Sigmoid colon (tissue), 4 donors: ENCODE measurements at regions not wholly inside any gene's neighbourhood (a gene's known extent, or its start where the extent isn't known, plus 50 kb on each side); places are given as distances from the start of the nearest gene placed in this dataset.

Experiments used
- CTCF ChIP-seq, 4 experiments: fragments of 450-650 bp in 3 of 4; fragments of 200-600 bp in 1 of 4; IDR thresholded peaks; one replicate each; pipeline ENCODE4 v1.5.1; 2016 to 2019; ENCODE audit warnings: antibody characterized with exemption in 4 of 4, mild to moderate bottlenecking in 3 of 4, moderate library complexity in 2 of 4
- POLR2A ChIP-seq, 2 donors: fragments of 450-650 bp; IDR thresholded peaks; one replicate each; pipeline ENCODE4 v1.6.1; 2016; ENCODE audit warnings: antibody characterized with exemption in 2 of 2, mild to moderate bottlenecking in 2 of 2, moderate library complexity in 2 of 2
- POLR2AphosphoS5 ChIP-seq, 4 donors: sonication (generic); formaldehyde crosslinking; IDR thresholded peaks; one replicate each; pipeline ENCODE4 v1.6.1; 2017; ENCODE audit warnings: antibody characterized with exemption in 4 of 4

GRCh38 chr1:17885663-17886320 is 130.7 kb downstream of the ACTL8 start:
- TF ChIP-seq CTCF (IDR thresholded peaks at IDR 0.05), result no peak
- no peak for TF ChIP-seq POLR2A (IDR thresholded peaks at IDR 0.05)
- no peak for TF ChIP-seq POLR2AphosphoS5 (IDR thresholded peaks at IDR 0.05)
